ENCODE measurements at regions not wholly inside any gene's neighbourhood (a gene's known extent, or its start where the extent isn't known, plus 50 kb on each side); places are given as distances from the start of the nearest gene placed in this dataset.

- Histone ChIP-seq H3K27me3 (ENCODE audit: low read length) (no peaks in the 10 kb centered on the region), H3K9me3 (ENCODE audit: insufficient read depth, low read length) (no peaks in the 10 kb centered on the region), H3K79me2 (ENCODE audit: insufficient read depth, low read length) (no peaks in the 10 kb centered on the region), H2AFZ (ENCODE audit: low read depth, low read length, severe bottlenecking) (no peak overlapping the region), H3K4me3 (ENCODE audit: insufficient read depth, low read length, poor library complexity, severe bottlenecking) (no peak overlapping the region), H3K9ac (ENCODE audit: low read length) (no peak overlapping the region), H3K9me2 (replicated peaks; ENCODE audit: insufficient read depth, low read length) (no peaks in the 10 kb centered on the region), H4K20me1 (ENCODE audit: low read depth, low read length) (no peaks in the 10 kb centered on the region), H3K4me2 (ENCODE audit: low read depth, low read length, poor library complexity, severe bottlenecking) (no peak overlapping the region), H3F3A (ENCODE audit: insufficient read depth) (no peaks in the 10 kb centered on the region), H3K27ac (ENCODE audit: low read depth, low read length) (no peak overlapping the region), H3K36me3 (ENCODE audit: low read length) (no peaks in the 10 kb centered on the region)
- TF ChIP-seq EZH2phosphoT487 (conservative IDR thresholded peaks at IDR 0.05; ENCODE audit: low read length) (no peak), CTCF (IDR thresholded peaks at IDR 0.05; ENCODE audit: insufficient read depth, low read length, poor library complexity, severe bottlenecking) (no peak)
Observed at GRCh38 chr2:65960953-65961352, 474.0 kb upstream of the MEIS1 start.

GRCh38 chr2:65957886-65958285 lies 477.0 kb upstream of the MEIS1 start:
- no peaks in the 10 kb centered on the region for H3K9me3 ChIP-seq (ENCODE audit: insufficient read depth, low read length)
- H3K4me2 ChIP-seq (ENCODE audit: low read depth, low read length, poor library complexity, severe bottlenecking): no peak overlapping the region

GRCh38 chr2:65957454-65957853 lies 477.5 kb upstream of the MEIS1 start:
- Histone ChIP-seq H3K79me2 (ENCODE audit: insufficient read depth, low read length) (no peaks in the 10 kb centered on the region), H2AFZ (ENCODE audit: low read depth, low read length, severe bottlenecking) (no peak overlapping the region), H3K9ac (ENCODE audit: low read length) (no peak overlapping the region), H4K20me1 (ENCODE audit: low read depth, low read length) (no peaks in the 10 kb centered on the region), H3K9me3 (ENCODE audit: insufficient read depth, low read length) (no peaks in the 10 kb centered on the region), H3K36me3 (ENCODE audit: low read length) (no peaks in the 10 kb centered on the region), H3K9me2 (replicated peaks; ENCODE audit: insufficient read depth, low read length) (no peaks in the 10 kb centered on the region), H3K4me2 (ENCODE audit: low read depth, low read length, poor library complexity, severe bottlenecking) (no peak overlapping the region), H3K4me3 (ENCODE audit: insufficient read depth, low read length, poor library complexity, severe bottlenecking) (no peak overlapping the region), H3K27ac (ENCODE audit: low read depth, low read length) (no peak overlapping the region), H3K27me3 (ENCODE audit: low read length) (no peaks in the 10 kb centered on the region), H3F3A (ENCODE audit: insufficient read depth) (no peaks in the 10 kb centered on the region)
- TF ChIP-seq EZH2phosphoT487 (conservative IDR thresholded peaks at IDR 0.05; ENCODE audit: low read length): no peak
- TF ChIP-seq CTCF (IDR thresholded peaks at IDR 0.05; ENCODE audit: insufficient read depth, low read length, poor library complexity, severe bottlenecking): no peak

More at GRCh38 chr2:65957886-65958285, 477.0 kb upstream of the MEIS1 start:
- H3K36me3 ChIP-seq (ENCODE audit: low read length): no peaks in the 10 kb centered on the region
- TF ChIP-seq CTCF (IDR thresholded peaks at IDR 0.05; ENCODE audit: insufficient read depth, low read length, poor library complexity, severe bottlenecking) (no peak), EZH2phosphoT487 (conservative IDR thresholded peaks at IDR 0.05; ENCODE audit: low read length) (no peak)
- no peak overlapping the region for H3K4me3 ChIP-seq (ENCODE audit: insufficient read depth, low read length, poor library complexity, severe bottlenecking)
- no peak overlapping the region for H2AFZ ChIP-seq (ENCODE audit: low read depth, low read length, severe bottlenecking)
- H3K27me3 ChIP-seq (ENCODE audit: low read length): no peaks in the 10 kb centered on the region
- H3F3A ChIP-seq (ENCODE audit: insufficient read depth): no peaks in the 10 kb centered on the region
- H3K27ac ChIP-seq (ENCODE audit: low read depth, low read length): no peak overlapping the region
- H4K20me1 ChIP-seq (ENCODE audit: low read depth, low read length): no peaks in the 10 kb centered on the region
- H3K9ac ChIP-seq (ENCODE audit: low read length): no peak overlapping the region
- H3K79me2 ChIP-seq (ENCODE audit: insufficient read depth, low read length): no peaks in the 10 kb centered on the region
- no peaks in the 10 kb centered on the region for H3K9me2 ChIP-seq (replicated peaks; ENCODE audit: insufficient read depth, low read length)
